NCI-H1417 treated with DMSO at 0.1 percent for 48 hours (cell line): ENCODE measurements at regions not wholly inside any gene's neighbourhood (a gene's known extent, or its start where the extent isn't known, plus 50 kb on each side); places are given as distances from the start of the nearest gene placed in this dataset.
"Not testable (repeated sequence)": the region's sequence is repeated elsewhere in the genome, so short reads cannot be mapped to it uniquely, and the experiment has no call there.

Experiments used
- DNase-seq: peaks from one replicate; lab custom pipeline; 2025; lab: John Stamatoyannopoulos, UW

DNA sequence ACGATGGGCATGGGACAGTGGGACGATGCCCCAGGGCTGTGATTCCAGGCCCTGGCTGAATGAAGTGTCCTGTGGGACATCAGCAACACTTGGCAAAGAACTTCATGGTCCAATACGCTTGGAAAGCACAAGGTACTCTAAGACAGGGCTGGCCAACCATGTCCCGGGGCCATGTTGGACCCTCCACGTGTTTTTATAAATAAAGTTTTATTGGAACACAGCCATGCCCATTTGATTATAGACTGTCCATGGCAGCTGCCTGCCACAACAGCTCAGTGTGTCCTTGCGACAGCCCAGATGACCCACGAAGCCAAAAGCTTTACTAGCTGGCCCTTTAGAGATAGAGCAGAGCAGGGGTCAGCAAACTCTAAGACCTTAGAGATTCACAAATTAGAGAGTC is 282.1 kb downstream of the C16orf95 start:
- DNase-seq, result no peak

DNA sequence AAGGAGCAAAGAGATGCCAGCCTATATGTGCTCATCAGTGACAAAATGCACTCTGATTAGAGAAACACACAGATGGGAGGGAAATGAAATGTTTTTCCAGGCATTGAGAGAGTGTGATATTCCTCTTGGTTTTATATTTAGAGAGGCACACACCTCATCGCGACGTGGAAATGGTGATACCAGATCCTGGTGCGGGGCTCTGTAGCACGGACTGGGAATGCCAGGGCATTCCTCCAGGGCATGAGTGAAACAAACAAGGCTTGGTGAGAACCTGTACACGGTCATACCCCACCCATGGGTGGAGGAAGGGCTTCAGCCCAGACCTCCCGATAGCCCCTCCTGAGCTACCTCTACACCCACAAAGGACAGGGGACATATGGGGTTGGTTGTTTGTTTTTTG is 280.2 kb downstream of the C16orf95 start:
- no peak for DNase-seq

DNA sequence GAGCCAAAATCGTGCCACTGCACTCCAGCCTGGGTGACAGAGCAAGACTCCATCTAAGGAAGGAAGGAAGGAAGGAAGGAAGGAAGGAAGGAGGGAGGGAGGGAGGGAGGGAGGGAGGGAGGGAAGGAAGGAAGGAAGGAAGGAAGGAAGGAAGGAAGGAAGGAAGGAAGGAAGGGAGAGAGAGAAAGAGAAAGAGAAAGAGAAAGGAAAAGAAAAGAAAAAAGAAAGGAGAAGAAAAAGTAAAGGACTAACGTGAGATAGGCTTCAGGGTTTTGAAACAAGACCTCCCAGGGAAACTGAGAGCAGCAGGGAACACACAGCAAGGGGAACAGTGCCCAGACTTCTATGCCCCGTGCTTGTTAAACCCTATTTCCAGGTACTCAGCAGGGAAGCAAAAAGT is 278.7 kb downstream of the C16orf95 start:
- DNase-seq, result not testable (repeated sequence)

DNA sequence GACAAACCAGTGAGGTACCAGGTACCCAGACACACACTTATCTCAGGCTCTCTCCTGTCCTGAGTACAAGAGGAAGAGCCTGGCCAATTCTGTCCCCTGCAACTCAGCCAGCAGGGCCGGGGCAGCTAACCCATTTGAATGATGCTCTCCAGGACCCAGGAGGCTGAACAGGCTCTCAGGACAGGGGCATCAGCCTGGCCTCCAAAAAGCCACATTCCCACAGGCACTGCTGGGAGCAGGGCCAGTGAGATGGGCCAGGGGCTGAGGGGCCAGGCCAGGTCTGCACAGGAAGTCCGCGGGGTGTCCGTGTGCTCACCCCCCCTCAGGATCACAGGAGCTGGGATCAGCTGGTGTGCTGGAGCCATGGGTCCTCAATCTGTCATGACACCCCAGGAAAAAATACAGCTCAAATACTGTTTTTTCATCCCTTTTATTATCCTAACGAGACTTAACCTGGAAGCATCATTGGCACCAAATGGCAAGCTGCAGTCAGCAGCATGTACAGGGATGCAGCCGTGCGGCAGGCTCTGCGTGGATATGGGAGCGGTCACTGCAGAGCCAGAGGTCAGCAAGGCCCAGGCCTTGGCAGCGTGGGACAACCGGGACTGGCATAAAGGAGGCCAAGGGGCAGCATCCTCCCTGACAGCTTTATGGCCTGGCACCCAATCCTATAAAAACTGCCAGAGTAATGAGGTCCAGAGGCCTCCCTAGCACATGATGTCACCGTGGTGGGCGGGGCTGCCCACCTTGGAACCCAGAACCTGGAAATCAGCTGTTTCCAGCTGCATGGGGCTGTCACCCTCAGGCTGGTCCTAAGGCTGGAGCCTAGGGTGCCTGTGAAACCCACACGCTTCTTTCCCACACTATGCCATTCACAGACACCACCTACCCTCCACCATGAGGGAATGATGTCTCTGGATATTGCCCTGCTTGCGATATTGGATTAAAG is 276.7 kb downstream of the C16orf95 start:
- no peak for DNase-seq

DNA sequence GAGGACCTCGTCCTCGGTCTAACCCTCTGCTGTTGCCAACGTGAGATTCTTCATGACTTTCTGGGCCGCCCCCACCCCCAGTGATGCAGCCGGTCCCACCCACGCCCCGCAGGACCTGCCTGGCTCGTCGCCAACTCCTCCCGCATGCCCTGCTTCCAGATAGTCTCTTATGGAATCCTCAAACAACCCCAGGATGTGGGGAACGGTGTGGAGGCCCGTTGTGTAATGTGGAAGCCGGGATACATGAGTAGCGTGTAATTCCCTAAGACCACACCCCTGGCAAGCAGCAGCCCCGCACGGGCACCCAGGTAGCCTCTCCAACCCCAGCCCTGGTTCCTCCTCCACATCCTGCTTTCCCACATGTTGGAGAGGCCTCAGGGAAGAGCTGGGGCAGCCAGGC is 275.9 kb downstream of the C16orf95 start:
- no peak for DNase-seq

DNA sequence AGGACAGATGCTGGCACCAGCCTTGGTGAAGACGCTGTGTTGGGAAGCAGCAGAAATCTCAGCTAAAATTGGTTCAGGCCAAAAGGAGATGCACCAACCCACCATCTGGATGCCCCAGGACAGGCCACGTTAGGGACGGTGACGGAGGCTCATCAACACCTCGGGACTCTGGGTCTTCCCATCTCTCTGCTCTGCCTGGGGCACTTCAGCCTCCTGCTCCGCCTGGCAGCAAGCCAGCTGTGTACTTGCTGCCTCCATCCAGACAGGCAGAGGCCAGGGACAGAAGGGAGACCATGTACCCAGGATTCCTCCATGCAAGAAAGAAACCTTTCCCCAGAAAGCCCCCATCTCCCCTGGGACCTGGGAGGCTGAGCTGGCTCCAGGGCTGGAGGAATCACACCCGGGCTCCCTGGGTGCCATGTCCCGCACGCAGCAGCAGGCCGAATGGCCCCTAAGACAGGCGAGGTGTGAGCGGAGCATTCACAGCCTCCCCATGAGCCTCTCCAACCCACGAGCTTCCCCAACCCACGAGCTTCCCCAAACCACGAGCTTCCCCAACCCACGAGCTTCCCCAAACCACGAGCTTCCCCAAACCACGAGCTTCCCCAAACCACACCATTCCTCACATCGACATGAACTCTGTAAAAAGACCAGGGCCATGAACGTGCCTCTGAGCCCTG is 274.5 kb downstream of the C16orf95 start:
- no peak for DNase-seq

DNA sequence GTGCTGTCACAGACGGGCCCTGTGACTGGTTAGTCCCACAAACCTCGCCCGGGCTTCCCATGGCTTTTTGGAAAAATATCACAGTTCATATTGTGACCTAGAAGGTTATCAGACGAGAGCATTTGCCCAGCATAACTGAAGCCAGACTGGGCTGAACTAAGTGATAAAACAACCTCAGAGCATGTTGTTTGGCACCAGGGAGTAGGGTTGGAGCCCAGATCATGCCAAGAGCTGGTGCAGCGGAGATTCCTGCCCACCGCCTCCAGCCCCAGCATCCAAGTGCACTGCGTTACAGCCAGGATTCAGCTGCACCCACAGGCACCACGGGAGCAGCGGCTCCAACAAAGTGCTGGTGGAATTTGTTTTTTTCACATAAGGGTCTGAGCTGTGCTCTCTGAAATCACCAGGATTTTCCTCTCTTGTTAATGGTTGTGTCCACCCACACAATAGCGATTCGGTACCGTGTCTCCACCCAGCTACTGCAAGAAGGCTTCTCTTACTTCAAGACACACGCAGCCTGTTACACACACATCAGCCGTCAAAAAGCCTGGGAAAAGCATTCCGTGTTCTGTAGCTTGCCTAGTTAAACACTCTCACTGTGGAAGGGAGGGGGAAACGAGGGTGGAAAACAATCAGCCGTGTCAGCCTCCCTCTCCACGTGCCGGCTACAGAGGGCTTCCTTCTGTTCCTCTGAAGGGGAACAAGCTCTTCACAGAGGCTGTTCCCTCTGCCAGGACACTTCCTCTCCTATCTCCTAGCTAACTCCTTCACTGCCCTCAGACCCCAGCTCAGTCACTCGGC is 273.8 kb downstream of the C16orf95 start:
- no peak for DNase-seq

DNA sequence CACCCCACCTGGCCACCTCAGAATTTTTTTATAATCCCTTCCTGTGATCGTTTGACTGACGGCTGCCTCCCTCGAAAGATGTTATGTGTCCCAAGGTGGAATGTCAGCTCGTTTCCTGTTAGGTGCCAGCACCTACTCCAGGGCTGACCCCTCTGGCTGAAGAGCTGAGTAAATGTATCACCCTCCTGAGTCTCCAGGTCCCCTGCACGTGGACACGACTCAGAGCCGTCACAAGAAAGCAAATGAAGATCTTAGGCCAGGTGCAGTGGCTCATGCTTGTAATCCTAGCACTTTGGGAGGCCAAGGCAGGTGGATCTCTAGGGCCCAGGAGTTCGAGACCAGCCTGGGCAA is 273.2 kb downstream of the C16orf95 start:
- no peak for DNase-seq

DNA sequence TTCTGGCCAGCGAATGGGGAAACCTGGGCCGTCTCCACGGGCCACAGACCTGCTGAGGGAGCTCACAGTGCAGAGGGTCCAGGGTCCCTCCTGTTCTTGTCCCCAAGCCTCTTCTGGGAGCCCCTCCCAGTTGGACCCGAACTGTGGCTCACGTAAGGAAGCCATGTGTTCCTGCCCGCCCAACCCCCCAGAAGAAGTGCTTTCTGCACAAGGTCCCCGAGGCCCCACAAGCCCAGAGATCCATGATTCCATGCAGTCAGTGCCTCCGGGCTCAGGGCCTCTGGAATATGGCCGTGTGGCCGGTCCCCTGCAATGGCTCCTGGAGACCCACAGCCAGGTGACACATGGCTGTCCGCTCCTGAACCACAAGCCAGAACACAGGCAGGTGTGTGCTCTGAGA is 272.4 kb downstream of the C16orf95 start:
- no peak for DNase-seq

DNA sequence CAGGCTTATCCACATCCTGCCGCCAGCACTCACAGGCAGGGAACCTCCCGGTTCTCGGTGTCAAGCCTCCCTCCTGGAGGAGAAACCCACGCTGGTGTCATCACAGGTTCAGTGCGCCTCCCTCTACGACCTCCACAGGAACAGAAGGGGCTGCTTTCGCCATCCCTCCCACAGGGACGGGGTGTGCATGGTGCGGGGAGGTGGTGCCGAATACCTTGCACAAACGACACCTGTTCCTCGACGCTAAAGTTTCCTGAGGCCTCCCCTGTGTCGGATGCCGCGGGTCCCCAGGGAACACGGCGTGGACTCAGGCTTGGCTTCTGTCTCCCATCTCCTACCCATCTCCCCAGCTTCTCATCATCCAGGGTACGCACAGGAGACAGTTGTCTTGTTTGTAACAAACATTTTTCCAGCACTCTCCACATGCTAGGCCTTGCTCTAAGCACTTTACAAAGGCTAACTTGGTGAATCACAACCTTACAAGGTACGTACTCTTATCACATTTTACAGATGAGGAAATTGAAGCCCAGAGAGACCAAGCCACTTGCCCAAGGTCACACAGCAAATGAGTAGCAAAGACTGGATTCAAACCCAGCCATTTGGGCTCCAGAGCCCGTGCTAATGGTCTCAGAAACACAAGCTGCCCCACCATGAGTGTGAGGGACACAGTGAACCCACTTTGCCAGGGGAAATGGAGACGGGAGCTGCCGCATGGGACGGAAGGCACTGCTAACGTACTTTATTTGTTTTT is 271.6 kb downstream of the C16orf95 start:
- no peak for DNase-seq

DNA sequence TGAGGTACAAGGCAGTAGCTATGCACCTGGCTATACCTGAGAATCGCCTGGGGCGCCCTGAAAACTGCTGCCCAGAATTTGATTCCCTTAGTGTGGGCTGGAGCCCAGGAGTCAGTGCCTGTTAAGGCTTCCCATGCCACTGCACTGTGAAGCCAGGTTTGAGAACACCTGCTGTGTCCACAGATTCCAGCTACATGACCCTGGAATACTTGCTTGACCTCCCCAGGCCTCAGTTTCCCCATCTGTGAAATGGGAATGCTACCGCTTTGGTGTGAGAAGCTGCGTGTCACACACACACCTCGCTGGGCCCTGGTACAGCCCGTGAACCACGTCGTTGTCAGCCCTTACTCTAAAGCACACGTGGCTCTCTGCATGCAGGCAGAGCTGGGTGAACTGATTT is 271.0 kb downstream of the C16orf95 start:
- no peak for DNase-seq

DNA sequence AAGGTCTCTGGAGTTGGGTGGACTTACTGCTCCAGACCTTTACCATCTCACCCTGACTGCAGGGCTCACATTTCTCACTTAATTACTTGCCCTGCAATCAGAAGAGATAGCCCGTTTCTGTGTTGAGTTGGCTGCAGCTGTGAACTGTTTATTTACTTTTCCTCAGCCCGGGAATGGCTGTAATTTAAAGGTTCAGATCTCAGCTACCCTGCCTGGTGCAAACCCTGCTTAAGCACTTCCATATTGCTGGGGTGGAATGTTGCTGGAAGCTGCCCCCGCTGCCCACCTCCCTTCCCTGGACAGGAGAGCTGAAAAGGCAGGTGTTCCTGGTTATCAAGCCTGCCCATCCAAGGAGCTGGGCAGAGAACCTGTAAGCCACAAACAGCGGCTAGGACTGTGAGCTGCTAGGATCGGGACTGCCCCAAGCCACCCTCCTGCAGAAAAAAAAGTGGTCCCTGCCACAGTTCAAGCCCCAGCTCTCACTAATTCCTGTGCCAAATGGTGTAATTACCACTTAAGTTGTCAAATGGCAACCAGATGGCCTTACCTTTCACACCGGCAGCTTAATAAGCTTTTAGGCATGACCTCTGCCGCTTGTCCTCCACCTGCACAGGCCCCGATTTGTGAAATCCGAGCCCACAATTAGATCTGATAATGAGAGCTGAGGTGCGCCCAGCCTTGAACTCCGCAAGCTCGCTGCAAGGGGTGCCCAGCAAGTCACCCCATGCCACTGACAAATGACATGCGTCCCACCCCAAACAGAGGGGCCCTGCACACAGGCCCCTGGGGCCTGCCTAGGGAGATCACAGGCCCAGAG is 269.8 kb downstream of the C16orf95 start:
- DNase-seq, result peak; percentile 76

DNA sequence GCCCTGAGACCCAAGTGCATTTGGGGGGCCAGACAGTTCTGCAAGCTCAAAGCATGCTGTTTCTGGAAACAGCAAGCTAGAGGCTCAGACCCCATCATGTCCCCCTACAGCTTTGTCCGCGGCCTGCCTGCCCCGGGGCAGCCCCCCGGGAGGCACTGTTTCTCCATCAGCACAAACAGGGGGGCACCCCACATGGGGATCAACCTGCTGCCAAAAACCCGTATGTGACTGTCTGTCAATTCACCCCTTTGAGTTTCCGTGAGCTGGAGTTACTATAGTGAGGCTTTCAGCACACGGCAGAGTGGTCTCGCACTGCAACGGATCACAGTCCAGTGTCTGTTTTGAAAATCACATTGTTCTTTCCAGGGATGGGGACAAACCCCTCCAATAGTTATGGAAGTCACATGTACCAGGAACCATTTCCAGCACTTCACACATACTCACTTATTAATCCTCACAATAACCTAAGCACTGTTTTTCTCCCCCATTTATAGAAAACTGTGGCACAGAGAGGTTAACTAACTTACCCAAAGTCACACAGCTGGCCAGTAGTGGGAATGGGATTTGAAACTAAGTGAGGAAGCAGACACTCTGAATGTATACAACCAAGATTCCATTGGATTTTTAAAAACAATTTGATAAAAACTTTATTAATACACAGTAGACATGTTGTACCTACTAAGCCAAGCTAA is 269.0 kb downstream of the C16orf95 start:
- DNase-seq, result no peak

DNA sequence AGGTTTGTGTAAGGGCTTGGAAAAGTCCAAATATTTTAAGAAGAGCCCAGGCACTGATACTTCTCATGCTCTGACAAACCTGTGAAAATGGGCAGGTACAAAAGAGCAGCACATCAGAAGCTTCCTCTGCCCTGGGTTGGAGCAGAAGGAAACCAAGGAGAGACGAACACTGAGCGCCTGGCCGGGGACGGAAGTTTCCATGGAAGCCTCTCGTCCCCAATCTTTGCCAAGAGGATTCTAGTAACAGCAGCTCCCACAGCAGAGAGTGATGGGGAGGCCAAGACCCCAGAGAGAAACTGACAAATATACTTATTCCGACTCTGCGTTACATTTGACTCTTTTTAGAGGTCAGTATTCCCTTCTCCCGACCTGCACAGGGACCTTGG is 268.5 kb downstream of the C16orf95 start:
- DNase-seq, result no peak

DNA sequence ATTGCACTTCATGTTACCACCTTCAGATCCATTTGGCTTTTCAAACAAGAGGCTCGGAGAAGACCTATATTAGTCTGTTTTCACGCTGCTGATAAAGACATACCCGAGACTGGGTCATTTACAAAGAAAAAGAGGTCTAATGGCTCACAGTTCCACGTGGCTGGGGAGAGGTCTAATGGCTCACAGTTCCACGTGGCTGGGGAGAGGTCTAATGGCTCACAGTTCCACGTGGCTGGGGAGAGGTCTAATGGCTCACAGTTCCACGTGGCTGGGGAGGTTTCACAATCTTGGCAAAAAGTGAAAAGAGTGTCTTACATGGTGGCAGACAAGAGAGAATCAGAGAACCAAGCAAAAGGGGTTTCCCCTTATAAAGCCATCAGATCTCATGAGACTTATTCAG is 268.0 kb downstream of the C16orf95 start:
- DNase-seq, result not testable (repeated sequence)

DNA sequence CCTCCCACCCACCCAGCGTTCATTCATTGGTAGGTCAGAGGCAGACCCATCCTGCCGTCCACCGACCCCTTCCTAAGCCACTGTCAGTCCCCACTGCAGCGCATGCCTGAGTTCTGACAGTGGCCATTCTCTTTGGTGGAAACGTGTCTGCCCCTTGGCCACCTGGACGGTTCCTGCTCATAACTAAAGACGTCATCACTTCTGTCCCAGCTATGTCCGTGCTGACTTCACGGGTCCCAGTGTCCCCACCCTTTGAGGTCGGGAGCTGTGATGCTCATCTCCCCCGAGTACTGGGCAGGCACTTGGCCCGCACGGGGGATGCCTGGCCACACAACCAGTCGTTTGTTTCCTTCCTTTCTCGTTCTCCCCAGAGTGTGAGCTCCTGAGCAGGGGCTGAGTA is 267.1 kb downstream of the C16orf95 start:
- DNase-seq, result no peak

DNA sequence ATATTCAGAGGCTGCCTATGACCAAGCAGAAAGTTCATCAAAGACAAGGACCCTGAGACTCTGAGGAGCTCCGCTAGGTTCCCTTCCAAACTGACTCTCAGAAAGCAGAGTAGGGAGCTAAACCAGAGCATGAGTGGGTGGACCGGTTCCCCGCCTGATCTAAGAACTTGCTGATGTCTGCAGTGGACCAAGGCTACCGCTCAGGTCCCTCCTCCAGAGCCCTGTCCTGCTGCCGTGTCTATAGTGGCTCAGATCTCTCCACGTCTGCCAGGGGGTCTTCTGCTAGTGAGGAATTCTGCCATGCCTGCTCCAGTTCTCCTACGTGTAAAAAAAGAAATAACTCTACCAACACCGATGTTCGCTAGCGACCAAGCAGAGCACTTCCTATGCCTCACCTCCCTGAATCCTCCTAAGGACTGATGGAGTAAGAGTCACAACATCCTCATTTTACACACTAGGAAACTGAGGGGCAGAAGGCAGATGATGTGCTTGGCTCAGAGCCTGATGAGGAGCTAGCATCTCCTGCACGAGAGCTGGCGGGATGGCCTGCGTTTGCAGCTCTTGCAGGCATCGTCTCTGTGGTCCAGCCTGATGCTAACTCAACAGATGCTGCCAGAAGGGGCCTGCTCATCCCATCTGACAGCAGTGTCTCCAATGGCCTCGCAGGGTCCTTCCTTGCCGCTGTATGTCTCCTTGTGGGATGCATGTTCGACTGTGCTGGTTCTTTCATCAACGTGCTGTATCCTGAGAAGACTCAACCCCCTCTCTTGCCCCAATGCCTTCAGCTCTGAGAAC is 265.5 kb downstream of the C16orf95 start:
- DNase-seq, result no peak

DNA sequence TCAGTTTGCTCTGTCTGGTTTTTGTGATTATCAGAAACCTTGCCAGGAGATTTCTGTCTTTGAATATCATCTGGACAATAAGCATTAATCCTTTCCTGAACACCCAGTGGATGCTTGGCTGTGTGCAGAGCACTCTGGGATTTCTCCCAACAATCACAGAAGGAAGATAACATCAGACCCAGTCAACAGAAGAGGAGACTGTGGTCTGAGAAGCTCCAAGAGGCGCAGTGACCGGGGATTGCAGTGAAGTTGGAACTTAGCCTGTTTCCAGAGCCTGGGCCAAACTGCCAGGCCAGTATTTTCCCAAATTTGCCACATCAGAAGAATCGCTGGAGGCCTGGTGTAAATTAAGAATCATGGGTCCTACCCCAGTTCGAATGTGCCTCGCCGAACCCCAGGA is 264.7 kb downstream of the C16orf95 start:
- no peak for DNase-seq
